GM18508 (cell line): ENCODE measurements at regions not wholly inside any gene's neighbourhood (a gene's known extent, or its start where the extent isn't known, plus 50 kb on each side); places are given as distances from the start of the nearest gene placed in this dataset.
A peak's percentile ranks its signal among the peaks of the same experiment; 100 is the strongest.
"Not testable (repeated sequence)": the region's sequence is repeated elsewhere in the genome, so short reads cannot be mapped to it uniquely, and the experiment has no call there.

Experiments
- ATAC-seq: cut with Tn5 transposase; IDR thresholded peaks from one replicate; pipeline ENCODE4 v1.9.1; 2021; ENCODE audit warnings: moderate number of reproducible peaks; ENCODE audit not compliant: insufficient read depth, unreplicated experiment

GRCh38 chr14:46596236-46596635 is 55.3 kb downstream of the RPL10L start:
- no peak for ATAC-seq

DNA sequence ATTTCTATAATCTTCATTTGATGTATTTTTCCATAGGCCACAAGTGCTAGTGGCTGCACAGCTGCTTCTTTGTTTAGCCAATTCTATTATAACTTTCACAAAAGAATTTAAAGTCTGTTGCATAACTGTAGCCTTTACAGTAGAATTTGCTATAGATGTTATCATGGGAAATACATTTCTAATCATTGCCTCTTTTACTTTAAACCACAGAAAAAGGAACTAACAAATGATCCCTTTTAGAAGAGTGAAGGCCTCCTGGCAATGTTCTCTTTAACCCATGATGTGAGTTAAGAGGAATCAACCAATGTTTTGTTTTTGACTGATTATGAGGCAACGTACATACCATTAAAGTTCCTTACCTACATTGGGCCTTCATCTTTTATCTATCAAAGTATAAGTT is 68.8 kb downstream of the RPL10L start:
- no peak for ATAC-seq

GRCh38 chr14:46581036-46581671 is 70.4 kb downstream of the RPL10L start:
- no peak for ATAC-seq

- no peak for ATAC-seq
Observed at GRCh38 chr14:46574978-46575375, 76.6 kb downstream of the RPL10L start.

DNA sequence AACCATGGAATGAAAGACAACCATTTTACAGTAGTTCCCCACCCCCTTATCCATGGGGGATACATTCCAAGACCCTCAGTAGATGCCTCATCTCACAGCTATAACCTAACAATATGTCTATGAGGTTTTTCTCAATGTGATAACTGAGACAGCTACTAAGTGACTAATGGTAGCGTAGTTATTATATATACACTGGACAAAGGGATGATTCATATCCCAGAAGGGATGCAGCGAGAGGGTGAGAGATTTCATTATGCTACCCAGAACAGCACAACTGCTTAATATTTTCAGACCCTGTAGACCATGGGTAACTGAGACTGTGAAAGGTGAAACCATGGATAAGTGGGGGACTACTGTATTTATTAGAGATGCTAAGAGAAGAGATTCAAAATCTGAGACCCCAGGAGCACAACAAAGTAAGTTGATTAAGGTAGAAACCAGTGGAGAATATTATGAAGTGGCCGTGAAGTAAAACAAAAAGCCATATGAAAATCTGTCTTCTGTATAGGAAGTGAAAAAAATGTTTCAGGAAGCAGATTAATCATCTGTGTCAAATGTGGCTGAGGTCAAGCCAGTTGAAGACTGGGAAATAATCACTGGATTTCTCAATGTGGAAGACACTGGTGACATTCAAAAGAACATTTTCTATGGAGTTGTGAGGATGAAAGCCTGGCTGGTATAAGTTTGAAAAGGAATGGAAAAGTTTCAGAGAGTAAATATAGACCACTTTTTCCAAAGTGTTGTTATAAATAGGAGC is 77.2 kb downstream of the RPL10L start:
- ATAC-seq, result no peak

- no peak for ATAC-seq
Observed at GRCh38 chr14:46573498-46573897, 78.1 kb downstream of the RPL10L start.

DNA sequence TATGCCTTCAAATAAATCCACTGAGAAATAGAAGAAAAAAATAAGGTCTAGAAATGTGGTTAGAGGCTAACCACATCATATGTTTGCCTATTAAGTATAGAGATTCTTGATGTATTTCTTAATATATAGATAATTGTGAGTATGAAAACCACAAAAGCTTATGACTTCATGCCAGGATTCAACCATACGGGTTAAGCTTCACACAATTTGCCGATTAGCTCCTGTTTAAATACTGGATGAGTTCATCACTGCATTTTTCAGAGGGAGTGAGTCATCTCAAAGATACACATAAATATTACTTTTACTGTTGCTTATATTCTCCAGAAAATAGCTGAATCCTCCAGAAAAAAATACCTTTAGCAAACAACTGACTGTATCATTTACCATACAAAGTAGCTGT is 79.6 kb downstream of the RPL10L start:
- ATAC-seq, result no peak

DNA sequence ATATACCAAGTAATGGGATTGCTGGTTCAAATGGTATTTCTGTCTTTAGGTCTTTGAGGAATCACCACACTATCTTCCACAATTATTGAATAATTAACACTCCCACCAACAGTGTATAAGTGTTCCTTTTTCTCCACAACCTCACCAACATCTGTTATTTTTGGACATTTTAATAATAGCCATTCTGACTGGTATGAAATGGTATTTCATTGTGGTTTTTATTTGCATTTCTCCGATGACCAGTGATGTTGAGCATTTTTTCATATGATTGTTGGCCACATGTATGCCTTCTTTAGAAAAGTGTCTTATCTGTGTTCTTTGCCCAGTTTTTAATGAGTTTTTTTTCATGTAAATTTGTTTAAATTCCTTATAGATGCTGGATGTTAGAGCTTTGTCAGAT is 83.4 kb downstream of the RPL10L start:
- ATAC-seq, result not testable (repeated sequence)

GRCh38 chr14:46550836-46551235 is 100.7 kb downstream of the RPL10L start:
- no peak for ATAC-seq

GRCh38 chr14:46540986-46541385 is 110.6 kb downstream of the RPL10L start:
- no peak for ATAC-seq

DNA sequence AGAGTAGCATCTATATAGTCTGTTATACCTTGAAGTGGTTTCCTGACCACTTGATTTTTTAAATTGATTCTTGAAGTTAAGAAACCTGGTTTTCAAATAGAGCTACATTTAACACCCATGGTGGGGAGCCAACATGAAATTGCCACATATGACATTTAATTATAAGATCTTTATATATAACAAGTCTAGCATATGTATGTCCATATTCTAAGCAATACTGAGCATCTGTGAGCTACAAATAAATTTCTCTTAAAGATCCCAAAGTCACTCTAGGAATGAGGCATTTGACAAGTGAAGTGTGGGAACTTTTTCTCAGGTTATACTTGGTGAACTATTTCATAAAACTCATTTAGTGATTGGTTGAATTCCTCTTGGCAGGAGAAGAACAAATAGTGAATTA is 132.5 kb downstream of the RPL10L start:
- ATAC-seq, result no peak

- ATAC-seq, result not testable (repeated sequence)
Observed at GRCh38 chr14:46508752-46509151, 142.8 kb downstream of the RPL10L start.

DNA sequence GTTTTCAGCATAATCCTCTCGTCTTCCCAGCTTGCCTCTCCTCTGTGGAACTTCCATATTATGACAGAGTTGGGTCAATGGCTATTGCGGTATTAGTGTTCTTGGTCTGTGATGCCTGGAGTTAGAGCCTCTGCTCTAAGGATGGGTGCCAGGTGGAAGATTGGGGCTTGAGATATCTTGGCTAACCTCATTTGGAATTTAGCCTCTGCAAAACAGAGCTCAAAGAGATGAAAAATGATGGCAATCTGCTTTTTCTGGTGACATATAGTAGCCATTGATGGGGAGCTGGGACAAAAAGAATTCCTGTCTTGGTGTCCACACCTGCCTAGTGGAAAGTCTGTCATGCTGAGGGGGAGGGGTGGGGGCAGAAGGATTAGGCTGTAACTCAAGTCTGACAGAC is 152.1 kb downstream of the RPL10L start:
- ATAC-seq, result no peak

- no peak for ATAC-seq
Observed at GRCh38 chr14:46496409-46496808, 155.2 kb downstream of the RPL10L start.

GRCh38 chr14:46490238-46490685 is 161.3 kb downstream of the RPL10L start:
- peak; percentile 60 for ATAC-seq

- no peak for ATAC-seq
Observed at GRCh38 chr14:46488374-46488773, 163.2 kb downstream of the RPL10L start.

- no peak for ATAC-seq
Observed at GRCh38 chr14:46487582-46488350, 163.8 kb downstream of the RPL10L start.

GRCh38 chr14:46482200-46482599 is 169.4 kb downstream of the RPL10L start:
- no peak for ATAC-seq

GRCh38 chr14:46480817-46481216 is 170.8 kb downstream of the RPL10L start:
- no peak for ATAC-seq

- no peak for ATAC-seq
Observed at GRCh38 chr14:46472261-46472660, 179.3 kb downstream of the RPL10L start.

- no peak for ATAC-seq
Observed at GRCh38 chr14:46464341-46464740, 187.2 kb downstream of the RPL10L start.
